ENCODE measurements at regions not wholly inside any gene's neighbourhood (a gene's known extent, or its start where the extent isn't known, plus 50 kb on each side); places are given as distances from the start of the nearest gene placed in this dataset.
"Not testable (repeated sequence)": the region's sequence is repeated elsewhere in the genome, so short reads cannot be mapped to it uniquely, and the experiment has no call there.

- no peaks in the 10 kb centered on the region for H3K36me3 ChIP-seq (ENCODE audit: low read depth)
- H3K27ac ChIP-seq (ENCODE audit: poor library complexity, severe bottlenecking) = no peak overlapping the region
- H3K27me3 ChIP-seq (ENCODE audit: insufficient read depth, poor library complexity, severe bottlenecking) = no peaks in the 10 kb centered on the region
- no peaks in the 10 kb centered on the region for H3K4me1 ChIP-seq (ENCODE audit: insufficient read depth, poor library complexity, severe bottlenecking)
- no peak for DNase-seq (ENCODE audit: low spot score)
- no peak for ATAC-seq (ENCODE audit: low read depth)
- H3K4me3 ChIP-seq (ENCODE audit: severe bottlenecking) = no peak overlapping the region
- no peaks in the 10 kb centered on the region for H3K9me3 ChIP-seq (ENCODE audit: severe bottlenecking)
- TF ChIP-seq CTCF (IDR thresholded peaks at IDR 0.05; ENCODE audit: poor library complexity, severe bottlenecking) = no peak
Observed at GRCh38 chr10:83543691-83544462, 595.4 kb upstream of the GHITM start.

- Histone ChIP-seq H3K4me3 (ENCODE audit: severe bottlenecking) (no peak overlapping the region), H3K9me3 (ENCODE audit: severe bottlenecking) (no peaks in the 10 kb centered on the region), H3K36me3 (ENCODE audit: low read depth) (no peaks in the 10 kb centered on the region), H3K4me1 (ENCODE audit: insufficient read depth, poor library complexity, severe bottlenecking) (no peaks in the 10 kb centered on the region), H3K27ac (ENCODE audit: poor library complexity, severe bottlenecking) (no peak overlapping the region), H3K27me3 (ENCODE audit: insufficient read depth, poor library complexity, severe bottlenecking) (no peaks in the 10 kb centered on the region)
- ATAC-seq (ENCODE audit: low read depth) (no peak; the same call in 2 of the 3 replicates), DNase-seq (ENCODE audit: low spot score) (no peak)
- no peak for TF ChIP-seq CTCF (IDR thresholded peaks at IDR 0.05; ENCODE audit: poor library complexity, severe bottlenecking)
Observed at GRCh38 chr10:83545901-83546391, 593.4 kb upstream of the GHITM start.

- H3K4me1 ChIP-seq (ENCODE audit: insufficient read depth, poor library complexity, severe bottlenecking); H3K4me3 ChIP-seq (ENCODE audit: severe bottlenecking); H3K36me3 ChIP-seq (ENCODE audit: low read depth); DNase-seq (ENCODE audit: low spot score); H3K27ac ChIP-seq (ENCODE audit: poor library complexity, severe bottlenecking); H3K27me3 ChIP-seq (ENCODE audit: insufficient read depth, poor library complexity, severe bottlenecking); H3K9me3 ChIP-seq (ENCODE audit: severe bottlenecking); ATAC-seq (ENCODE audit: low read depth): not testable (repeated sequence)
Observed at GRCh38 chr10:83551190-83551589, 588.1 kb upstream of the GHITM start.

GRCh38 chr10:83553366-83553765 lies 585.9 kb upstream of the GHITM start:
- DNase-seq (ENCODE audit: low spot score) (no peak), ATAC-seq (ENCODE audit: low read depth) (no peak)
- TF ChIP-seq CTCF (IDR thresholded peaks at IDR 0.05; ENCODE audit: poor library complexity, severe bottlenecking) = no peak
- H3K4me1 ChIP-seq (ENCODE audit: insufficient read depth, poor library complexity, severe bottlenecking) = no peaks in the 10 kb centered on the region
- H3K27me3 ChIP-seq (ENCODE audit: insufficient read depth, poor library complexity, severe bottlenecking) = no peaks in the 10 kb centered on the region
- no peaks in the 10 kb centered on the region for H3K9me3 ChIP-seq (ENCODE audit: severe bottlenecking)
- H3K27ac ChIP-seq (ENCODE audit: poor library complexity, severe bottlenecking) = no peak overlapping the region
- no peaks in the 10 kb centered on the region for H3K36me3 ChIP-seq (ENCODE audit: low read depth)
- H3K4me3 ChIP-seq (ENCODE audit: severe bottlenecking) = no peak overlapping the region

- Histone ChIP-seq H3K4me3 (ENCODE audit: severe bottlenecking) (no peak overlapping the region), H3K4me1 (ENCODE audit: insufficient read depth, poor library complexity, severe bottlenecking) (no peaks in the 10 kb centered on the region), H3K9me3 (ENCODE audit: severe bottlenecking) (no peaks in the 10 kb centered on the region), H3K36me3 (ENCODE audit: low read depth) (no peaks in the 10 kb centered on the region), H3K27me3 (ENCODE audit: insufficient read depth, poor library complexity, severe bottlenecking) (no peaks in the 10 kb centered on the region), H3K27ac (ENCODE audit: poor library complexity, severe bottlenecking) (no peak overlapping the region)
- DNase-seq (ENCODE audit: low spot score) (no peak), ATAC-seq (ENCODE audit: low read depth) (no peak)
- no peak for TF ChIP-seq CTCF (IDR thresholded peaks at IDR 0.05; ENCODE audit: poor library complexity, severe bottlenecking)
Observed at GRCh38 chr10:83555264-83555663, 584.0 kb upstream of the GHITM start.

Measured in RWPE2 (cell line).